ENCODE measurements at regions not wholly inside any gene's neighbourhood (a gene's known extent, or its start where the extent isn't known, plus 50 kb on each side); places are given as distances from the start of the nearest gene placed in this dataset.

- Histone ChIP-seq H3K9me3 (ENCODE audit: control insufficient read depth in 4 of 4, low read length in 3 of 4) (no peaks in the 10 kb centered on the region), H3K27ac (ENCODE audit: low read depth in 1 of 2, low read length in 2 of 2) (no peak overlapping the region), H3K4me3 (ENCODE audit: low read depth in 1 of 3, low read length in 3 of 3) (no peak overlapping the region), H3K36me3 (ENCODE audit: control insufficient read depth in 4 of 4, insufficient read depth in 3 of 4, low read depth in 1 of 4, low read length in 3 of 4) (no peaks in the 10 kb centered on the region), H3K27me3 (ENCODE audit: control insufficient read depth in 4 of 4, insufficient read depth in 4 of 4, low read length in 3 of 4) (no peaks in the 10 kb centered on the region), H3K9ac (ENCODE audit: low read depth in 1 of 2, low read length in 2 of 2) (no peak overlapping the region), H3K4me1 (ENCODE audit: control insufficient read depth in 4 of 4, insufficient read depth in 4 of 4, low read length in 3 of 4) (peaks cover 0 to 12% (median 4%) of the 10 kb centered on the region in 4 donors)
- no peak for DNase-seq (ENCODE audit: low spot score)
- TF ChIP-seq SP1 (IDR thresholded peaks at IDR 0.05), result no peak
- TF ChIP-seq NR2F2 (IDR thresholded peaks at IDR 0.05), result no peak
- TF ChIP-seq TAF1 (conservative IDR thresholded peaks at IDR 0.05), result no peak
- TF ChIP-seq ATF3 (IDR thresholded peaks at IDR 0.05), result no peak
- no peak for TF ChIP-seq GABPA (IDR thresholded peaks at IDR 0.05 in 1 of 2, conservative IDR thresholded peaks at IDR 0.05 in 1 of 2)
- no peak for TF ChIP-seq ZBTB33 (IDR thresholded peaks at IDR 0.05)
- TF ChIP-seq RAD21 (IDR thresholded peaks at IDR 0.05), result no peak
- no peak for TF ChIP-seq EGR1 (IDR thresholded peaks at IDR 0.05; ENCODE audit: low read depth in 2 of 2)
- no peak for TF ChIP-seq YY1 (IDR thresholded peaks at IDR 0.05)
- no peak for TF ChIP-seq HNF4A (conservative IDR thresholded peaks at IDR 0.05)
- TF ChIP-seq FOXA1 (IDR thresholded peaks at IDR 0.05), result no peak
- no peak for TF ChIP-seq MAX (IDR thresholded peaks at IDR 0.05)
- no peak for TF ChIP-seq CTCF (IDR thresholded peaks at IDR 0.05; ENCODE audit: low read depth, low read length, missing input control)
- TF ChIP-seq REST (IDR thresholded peaks at IDR 0.05), result no peak
- TF ChIP-seq HNF4G (IDR thresholded peaks at IDR 0.05), result no peak
- no peak for TF ChIP-seq FOXA2 (IDR thresholded peaks at IDR 0.05)
- TF ChIP-seq JUND (IDR thresholded peaks at IDR 0.05), result no peak
- 79% methylated on average over 3 of the region's 3 CpGs for WGBS
Observed at GRCh38 chr2:16112972-16113560, 172.7 kb downstream of the MYCN start.
